Transverse colon (tissue), 4 donors: ENCODE measurements at regions not wholly inside any gene's neighbourhood (a gene's known extent, or its start where the extent isn't known, plus 50 kb on each side); places are given as distances from the start of the nearest gene placed in this dataset.

Experiments
- DNase-seq: peaks from one replicate; pipeline ENCODE4 v3.0.0-alpha.2; 2019
- H3K27ac ChIP-seq, 4 donors: fragments of 200-600 bp; sonication (generic); 2 replicates each; pipeline ENCODE4 v1.5.1; 2016 to 2018; ENCODE audit warnings: inconsistent platforms in 4 of 4
- H3K27me3 ChIP-seq: fragments of 200-600 bp; sonication (generic); 2 replicates; pipeline ENCODE4 v1.5.1; 2017; ENCODE audit warnings: inconsistent platforms
- H3K36me3 ChIP-seq, 4 donors: fragments of 200-600 bp; sonication (generic); 2 replicates each; pipeline ENCODE4 v1.5.1; 2017 to 2019; ENCODE audit warnings: inconsistent platforms in 4 of 4
- H3K4me1 ChIP-seq, 4 donors: fragments of 200-600 bp; sonication (generic); 2 replicates each; pipeline ENCODE4 v1.5.1; 2017 to 2020; ENCODE audit warnings: inconsistent platforms in 4 of 4
- H3K4me3 ChIP-seq, 4 donors: fragments of 200-600 bp; sonication (generic); 1 replicate in 1 of 4; 2 replicates in 3 of 4; pipeline versions ENCODE4 v1.5.1 to v1.6.1; 2017 to 2019; ENCODE audit warnings: inconsistent platforms in 4 of 4
- H3K9me3 ChIP-seq, 2 donors: fragments of 200-600 bp; sonication (generic); 2 replicates each; pipeline ENCODE4 v1.5.1; 2017 to 2019; ENCODE audit warnings: inconsistent platforms in 2 of 2
- EP300 ChIP-seq: sonication (generic); formaldehyde crosslinking; IDR thresholded peaks from one replicate; pipeline ENCODE4 v1.6.1; 2017; ENCODE audit warnings: antibody characterized with exemption, low read depth
- POLR2A ChIP-seq: fragments of 450-650 bp; IDR thresholded peaks from one replicate; pipeline ENCODE4 v1.6.1; 2016; ENCODE audit warnings: antibody characterized with exemption, mild to moderate bottlenecking, moderate library complexity
- POLR2AphosphoS5 ChIP-seq, 3 donors: sonication (generic); formaldehyde crosslinking; IDR thresholded peaks; one replicate each; pipeline ENCODE4 v1.6.1; 2016; ENCODE audit warnings: antibody characterized with exemption in 3 of 3
- WGBS, 2 donors: methylation state at CpG; one replicate each; pipeline ENCODE4 v1.1.5; 2018; ENCODE audit warnings: low coverage in 1 of 2; 5-methylcytosine and 5-hydroxymethylcytosine counted together
- in situ Hi-C, 4 donors: fragments of 200-750 bp; cut with MboI; loops; one replicate each; pipeline versions ENCODE4 v1.15.0 to v1.15.1; 2017; ENCODE audit warnings: low sequenced_read_pairs in 3 of 4, low pct_ligation_motif_present in 1 of 4, low pct_unique_long_range_greater_than_20kb in 1 of 4
- intact Hi-C: fragments of 100-400 bp; cut with DNase I; formaldehyde crosslinking; loops from one replicate; pipeline ENCODE4 v1.15.1; 2023; ENCODE audit warnings: low total_unique reads
- TF ChIP-seq, protein P1 (sequence below), 5 experiments: fragments of 200-600 bp in 3 of 5; fragments of 450-650 bp in 2 of 5; sonication (generic) in 3 of 5; IDR thresholded peaks; 1 replicate in 2 of 5; 2 replicates in 3 of 5; pipeline ENCODE4 v1.5.1; 2016 to 2017; ENCODE audit warnings: antibody characterized with exemption in 5 of 5, inconsistent platforms in 3 of 5, mild to moderate bottlenecking in 2 of 5, moderate library complexity in 1 of 5

DNA sequence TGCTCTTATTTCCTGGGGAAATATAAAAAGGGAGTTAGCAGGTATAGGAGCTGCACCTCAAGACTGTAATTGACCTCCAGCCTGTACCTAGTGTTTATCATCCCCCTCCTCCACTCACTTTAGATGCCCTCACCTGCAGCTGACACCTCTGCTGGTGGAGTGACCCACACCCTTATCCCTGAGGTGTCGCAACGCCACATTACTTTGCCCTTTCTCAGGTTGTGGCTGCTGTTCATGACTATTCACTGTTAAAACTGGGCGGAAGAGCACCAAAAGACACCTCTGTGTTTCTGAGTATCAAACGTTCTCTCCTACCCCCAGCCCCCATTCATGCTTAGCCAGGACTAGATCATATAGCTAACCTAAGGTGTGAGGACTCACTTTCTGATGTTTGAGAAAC is 101.5 kb upstream of the ADAMTS3 start:
- Histone ChIP-seq H3K9me3 (no peaks in the 10 kb centered on the region), H3K27ac (no peak overlapping the region), H3K4me3 (no peak overlapping the region), H3K36me3 (no peaks in the 10 kb centered on the region), H3K4me1 (no peaks in the 10 kb centered on the region), H3K27me3 (no peaks in the 10 kb centered on the region)
- no peak for TF ChIP-seq POLR2AphosphoS5 (IDR thresholded peaks at IDR 0.05)
- TF ChIP-seq, protein P1, sequence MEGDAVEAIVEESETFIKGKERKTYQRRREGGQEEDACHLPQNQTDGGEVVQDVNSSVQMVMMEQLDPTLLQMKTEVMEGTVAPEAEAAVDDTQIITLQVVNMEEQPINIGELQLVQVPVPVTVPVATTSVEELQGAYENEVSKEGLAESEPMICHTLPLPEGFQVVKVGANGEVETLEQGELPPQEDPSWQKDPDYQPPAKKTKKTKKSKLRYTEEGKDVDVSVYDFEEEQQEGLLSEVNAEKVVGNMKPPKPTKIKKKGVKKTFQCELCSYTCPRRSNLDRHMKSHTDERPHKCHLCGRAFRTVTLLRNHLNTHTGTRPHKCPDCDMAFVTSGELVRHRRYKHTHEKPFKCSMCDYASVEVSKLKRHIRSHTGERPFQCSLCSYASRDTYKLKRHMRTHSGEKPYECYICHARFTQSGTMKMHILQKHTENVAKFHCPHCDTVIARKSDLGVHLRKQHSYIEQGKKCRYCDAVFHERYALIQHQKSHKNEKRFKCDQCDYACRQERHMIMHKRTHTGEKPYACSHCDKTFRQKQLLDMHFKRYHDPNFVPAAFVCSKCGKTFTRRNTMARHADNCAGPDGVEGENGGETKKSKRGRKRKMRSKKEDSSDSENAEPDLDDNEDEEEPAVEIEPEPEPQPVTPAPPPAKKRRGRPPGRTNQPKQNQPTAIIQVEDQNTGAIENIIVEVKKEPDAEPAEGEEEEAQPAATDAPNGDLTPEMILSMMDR (IDR thresholded peaks at IDR 0.05): no peak
- no peak for TF ChIP-seq EP300
- TF ChIP-seq POLR2A: no peak
- 80 to 84% methylated on average over 1 to 4 of the region's 4 CpGs for WGBS, 2 donors
- no peak for DNase-seq
- in situ Hi-C loops (no loop called here), intact Hi-C loops (no loop called here)

DNA sequence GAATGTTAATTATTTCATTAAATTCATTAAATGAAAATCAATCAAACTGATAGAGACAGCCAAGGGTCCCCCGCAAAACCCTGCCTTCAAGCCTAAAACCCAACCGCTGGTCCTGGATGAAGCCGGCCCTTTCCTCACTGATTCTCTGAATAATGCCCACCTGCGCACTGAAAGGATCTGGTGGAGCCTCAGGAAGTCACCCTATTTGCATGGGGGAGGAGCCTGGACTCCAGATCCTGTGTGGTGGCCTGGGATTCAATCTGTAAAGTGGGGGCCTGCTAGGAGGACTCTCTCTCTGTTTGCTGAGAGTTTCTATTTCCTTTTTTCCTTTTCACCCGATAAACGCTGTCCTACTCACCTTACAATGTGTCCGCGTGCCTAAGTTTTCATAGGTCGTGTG is 97.9 kb upstream of the ADAMTS3 start:
- intact Hi-C loops: no loop called here
- H3K4me1 ChIP-seq: no peaks in the 10 kb centered on the region
- in situ Hi-C loops: no loop called here
- no peaks in the 10 kb centered on the region for H3K27me3 ChIP-seq
- no peak overlapping the region for H3K4me3 ChIP-seq
- no peak for DNase-seq
- 63 to 89% methylated on average over 2 to 9 of the region's 9 CpGs for WGBS, 2 donors
- H3K27ac ChIP-seq: no peak overlapping the region
- no peaks in the 10 kb centered on the region for H3K36me3 ChIP-seq
- TF ChIP-seq, protein P1 (IDR thresholded peaks at IDR 0.05): no peak
- no peak for TF ChIP-seq POLR2A
- no peak for TF ChIP-seq EP300
- TF ChIP-seq POLR2AphosphoS5 (IDR thresholded peaks at IDR 0.05): no peak
- H3K9me3 ChIP-seq: no peaks in the 10 kb centered on the region

DNA sequence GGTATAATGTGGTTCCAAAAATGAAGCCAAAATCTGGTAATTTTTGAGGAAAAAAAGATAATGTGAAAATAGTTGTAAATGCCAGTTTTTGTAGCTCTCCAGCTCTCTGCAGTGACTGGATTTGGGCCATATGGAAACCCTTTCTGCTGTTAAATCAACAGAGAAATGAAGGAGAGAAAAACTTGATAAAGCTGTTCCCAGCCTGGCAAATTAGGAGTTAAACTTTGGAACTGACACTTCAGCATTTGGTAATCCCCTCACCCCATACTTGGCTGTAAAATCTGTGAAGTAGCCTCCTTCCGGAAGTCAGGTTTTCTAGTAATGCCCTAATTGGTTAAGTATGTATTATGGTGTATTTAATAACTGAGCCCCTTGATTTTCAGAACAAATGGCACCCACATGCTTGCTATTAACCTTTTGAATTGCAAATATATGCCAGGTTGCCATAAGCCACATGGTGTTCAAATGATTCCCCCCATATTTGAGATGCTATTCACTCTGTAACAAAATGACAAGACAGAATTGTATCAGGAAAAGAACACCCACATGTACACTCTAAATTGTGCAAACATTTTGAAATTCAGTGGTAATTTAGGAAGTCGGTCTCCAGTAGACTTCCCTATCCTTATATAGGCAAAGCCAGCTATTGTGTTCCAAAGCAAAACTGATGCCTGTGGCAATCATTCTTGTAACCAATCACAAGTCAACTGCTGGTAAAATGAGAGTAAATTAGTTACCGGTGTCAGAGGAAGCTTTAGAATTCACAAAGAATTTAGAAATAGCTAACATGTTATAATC is 96.3 kb upstream of the ADAMTS3 start:
- Histone ChIP-seq H3K36me3 (no peaks in the 10 kb centered on the region), H3K4me3 (no peak overlapping the region), H3K9me3 (no peaks in the 10 kb centered on the region), H3K27ac (no peak overlapping the region), H3K27me3 (no peaks in the 10 kb centered on the region), H3K4me1 (no peaks in the 10 kb centered on the region)
- intact Hi-C loops (no loop called here), in situ Hi-C loops (no loop called here)
- no peak for DNase-seq
- WGBS, 2 donors: 63% methylated on average over 3 of the region's 3 CpGs
- TF ChIP-seq, protein P1 (IDR thresholded peaks at IDR 0.05): no peak
- TF ChIP-seq POLR2A (no peak), POLR2AphosphoS5 (IDR thresholded peaks at IDR 0.05) (no peak), EP300 (no peak)

DNA sequence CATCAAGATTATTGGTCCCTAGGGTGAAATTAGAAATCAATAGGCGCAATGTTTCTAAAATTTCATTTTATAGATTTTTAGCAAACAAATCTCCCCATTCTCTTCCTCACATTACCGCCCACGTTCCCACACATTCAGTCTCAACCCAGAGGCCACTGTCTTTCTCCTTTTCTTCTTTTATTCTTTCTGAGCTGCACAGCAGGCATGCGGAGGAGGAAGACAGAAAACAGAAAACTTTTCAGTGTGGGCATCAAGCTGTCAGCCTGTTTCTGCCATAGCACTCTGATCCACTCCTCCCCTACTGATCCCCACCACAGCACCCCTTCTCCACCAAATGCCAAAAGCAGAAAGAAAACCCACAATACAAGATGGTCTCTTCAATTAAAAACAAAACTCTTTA is 94.8 kb upstream of the ADAMTS3 start:
- DNase-seq: no peak
- Histone ChIP-seq H3K4me3 (no peak overlapping the region), H3K4me1 (no peaks in the 10 kb centered on the region), H3K36me3 (no peaks in the 10 kb centered on the region), H3K27me3 (no peaks in the 10 kb centered on the region), H3K9me3 (no peaks in the 10 kb centered on the region), H3K27ac (no peak overlapping the region)
- WGBS, 2 donors: 68 to 97% methylated on average over 4 of the region's 4 CpGs
- TF ChIP-seq POLR2A (no peak), POLR2AphosphoS5 (IDR thresholded peaks at IDR 0.05) (no peak), EP300 (no peak)
- TF ChIP-seq, protein P1 (IDR thresholded peaks at IDR 0.05): no peak
- intact Hi-C loops (no loop called here), in situ Hi-C loops (no loop called here)
